Fibroblast of the aortic adventitia (primary cell): ENCODE measurements at regions not wholly inside any gene's neighbourhood (a gene's known extent, or its start where the extent isn't known, plus 50 kb on each side); places are given as distances from the start of the nearest gene placed in this dataset.

ENCODE experiments used
- DNase-seq: peaks from one replicate; pipeline ENCODE4 v3.0.0-alpha.2; 2010; ENCODE audit warnings: low read depth
- H3K4me3 ChIP-seq: 2 replicates; pipeline ENCODE4 v1.5.1; 2011; ENCODE audit warnings: low read depth, mild to moderate bottlenecking, control low read depth, low read length, moderate library complexity
- TF ChIP-seq, protein P1 (sequence below): IDR thresholded peaks from 2 replicates; pipeline ENCODE4 v1.5.1; 2011; ENCODE audit warnings: mild to moderate bottlenecking, low read length, control low read depth, inconsistent platforms; ENCODE audit not compliant: insufficient read depth

DNA sequence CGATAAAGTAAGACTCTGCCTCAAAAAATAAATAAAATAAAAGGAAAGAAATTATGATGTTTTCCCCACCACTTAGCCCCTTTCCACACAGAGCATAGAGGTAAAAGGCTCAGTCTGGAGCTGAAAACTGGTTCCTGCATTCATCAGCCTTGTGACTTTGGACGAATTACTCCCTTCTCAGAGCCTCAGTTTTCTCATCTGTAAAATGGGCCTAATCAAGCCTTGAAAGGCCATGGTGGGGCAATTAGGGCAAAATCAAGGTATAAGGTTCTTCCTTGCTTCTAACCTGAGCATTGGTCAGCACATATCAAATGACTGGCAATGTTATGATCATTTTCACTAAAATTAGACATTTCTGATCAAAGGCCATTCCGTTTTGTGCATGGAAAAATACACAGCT lies 417.7 kb downstream of the MN1 start:
- H3K4me3 ChIP-seq = no peak overlapping the region
- TF ChIP-seq, protein P1, sequence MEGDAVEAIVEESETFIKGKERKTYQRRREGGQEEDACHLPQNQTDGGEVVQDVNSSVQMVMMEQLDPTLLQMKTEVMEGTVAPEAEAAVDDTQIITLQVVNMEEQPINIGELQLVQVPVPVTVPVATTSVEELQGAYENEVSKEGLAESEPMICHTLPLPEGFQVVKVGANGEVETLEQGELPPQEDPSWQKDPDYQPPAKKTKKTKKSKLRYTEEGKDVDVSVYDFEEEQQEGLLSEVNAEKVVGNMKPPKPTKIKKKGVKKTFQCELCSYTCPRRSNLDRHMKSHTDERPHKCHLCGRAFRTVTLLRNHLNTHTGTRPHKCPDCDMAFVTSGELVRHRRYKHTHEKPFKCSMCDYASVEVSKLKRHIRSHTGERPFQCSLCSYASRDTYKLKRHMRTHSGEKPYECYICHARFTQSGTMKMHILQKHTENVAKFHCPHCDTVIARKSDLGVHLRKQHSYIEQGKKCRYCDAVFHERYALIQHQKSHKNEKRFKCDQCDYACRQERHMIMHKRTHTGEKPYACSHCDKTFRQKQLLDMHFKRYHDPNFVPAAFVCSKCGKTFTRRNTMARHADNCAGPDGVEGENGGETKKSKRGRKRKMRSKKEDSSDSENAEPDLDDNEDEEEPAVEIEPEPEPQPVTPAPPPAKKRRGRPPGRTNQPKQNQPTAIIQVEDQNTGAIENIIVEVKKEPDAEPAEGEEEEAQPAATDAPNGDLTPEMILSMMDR = no peak

DNA sequence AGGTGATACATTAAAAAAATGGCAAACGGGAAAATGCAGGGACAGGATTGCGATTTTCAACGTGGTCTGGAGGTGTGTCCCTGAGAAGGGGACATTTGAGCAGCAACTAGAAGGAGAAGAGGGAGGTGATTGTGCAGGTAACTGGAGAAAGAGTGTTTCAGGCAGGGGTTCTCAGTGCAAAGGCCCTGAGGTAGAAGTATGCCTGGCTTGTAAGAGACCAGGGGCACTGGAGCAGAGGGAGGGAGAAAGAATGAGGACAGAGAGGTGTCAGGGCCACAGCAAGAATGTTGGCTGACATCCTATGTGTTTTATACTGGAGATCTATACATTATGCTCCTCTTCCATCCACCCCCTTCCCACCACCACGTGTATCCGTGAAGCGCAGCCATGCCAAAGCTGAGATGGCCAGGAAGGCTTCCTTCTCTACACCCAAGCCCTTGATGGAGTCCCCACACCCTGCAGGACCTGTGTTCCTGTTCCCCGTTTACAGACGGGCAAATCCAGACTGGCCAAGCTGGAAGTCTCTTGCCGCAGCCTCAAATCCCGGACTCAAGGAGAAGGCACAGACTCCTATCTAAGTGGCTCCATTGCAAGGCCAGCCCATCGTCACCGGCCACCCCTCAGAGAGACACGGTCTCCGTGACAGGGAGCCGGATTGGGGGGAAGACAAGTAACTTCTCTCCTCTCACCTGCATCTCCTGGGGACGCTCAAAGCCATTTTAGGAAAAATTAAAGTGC lies 416.1 kb downstream of the MN1 start:
- TF ChIP-seq, protein P1 = no peak
- H3K4me3 ChIP-seq = no peak overlapping the region
- no peak for DNase-seq

More for the DNA sequence above, 417.7 kb downstream of the MN1 start:
- DNase-seq = no peak

DNA sequence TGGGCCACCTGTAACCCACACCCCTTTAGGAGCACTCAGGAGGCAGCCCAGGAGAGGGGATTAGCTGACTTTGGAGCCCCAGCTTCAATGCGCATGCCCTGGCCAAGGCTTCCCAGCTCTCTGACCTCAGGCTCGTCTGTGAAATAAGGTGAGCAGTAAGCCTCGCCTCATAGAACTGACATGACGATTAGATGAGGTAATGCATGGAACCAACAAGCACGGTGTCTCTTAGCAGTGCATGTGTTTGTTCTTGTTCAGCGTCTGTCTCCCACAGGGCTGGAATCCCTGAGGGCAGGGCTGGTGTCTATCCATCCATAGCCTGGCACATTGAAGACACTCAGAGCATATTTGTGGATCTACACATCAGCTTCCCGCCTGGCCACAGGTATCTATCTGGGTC lies 415.4 kb downstream of the MN1 start:
- DNase-seq = no peak
- TF ChIP-seq, protein P1 = no peak
- no peak overlapping the region for H3K4me3 ChIP-seq

DNA sequence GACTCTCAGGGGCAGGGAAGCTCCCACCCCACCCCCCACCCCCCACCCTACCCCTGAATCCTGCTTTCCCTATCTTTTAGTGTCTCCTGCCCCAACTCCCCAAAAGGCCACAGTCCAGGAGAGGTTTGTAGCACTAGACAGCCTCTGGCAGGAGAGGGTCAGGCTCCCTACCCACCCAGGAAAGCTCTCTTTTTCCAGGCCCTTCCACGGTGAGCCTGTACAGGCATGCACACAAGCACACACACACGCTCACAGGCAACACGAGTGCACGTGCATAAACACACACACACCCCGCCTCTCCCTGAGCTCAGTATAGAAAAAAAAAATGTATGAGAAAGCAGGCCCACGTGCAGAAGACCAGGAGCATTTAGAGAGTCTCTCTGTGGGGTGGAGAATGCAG lies 414.0 kb downstream of the MN1 start:
- H3K4me3 ChIP-seq = no peak overlapping the region
- DNase-seq = no peak
- TF ChIP-seq, protein P1 = no peak

DNA sequence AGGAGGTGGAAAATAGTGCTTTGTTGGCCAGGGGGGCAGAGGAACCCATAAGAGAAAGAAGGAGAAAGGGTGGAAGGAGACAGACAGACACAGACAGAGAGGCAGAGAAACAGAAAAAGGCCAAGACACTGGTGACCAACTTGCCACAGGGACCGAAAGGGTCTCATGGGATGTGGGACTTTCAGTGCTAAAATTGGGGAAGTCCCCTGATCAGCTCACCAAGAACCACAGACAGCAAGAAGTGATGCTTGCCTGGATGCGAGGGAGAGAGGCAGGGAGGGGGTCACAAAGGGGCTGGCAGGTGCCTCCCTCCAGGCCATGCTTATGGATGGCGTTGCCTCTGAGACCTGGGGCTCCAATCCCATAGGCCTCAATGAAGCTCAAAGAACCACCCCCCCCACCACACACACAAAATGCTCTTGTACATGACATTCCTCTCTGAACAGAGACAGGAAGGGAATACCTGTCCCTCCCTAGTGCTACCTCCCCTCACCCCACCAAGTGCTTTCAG lies 413.4 kb downstream of the MN1 start:
- no peak for DNase-seq
- TF ChIP-seq, protein P1 = no peak

DNA sequence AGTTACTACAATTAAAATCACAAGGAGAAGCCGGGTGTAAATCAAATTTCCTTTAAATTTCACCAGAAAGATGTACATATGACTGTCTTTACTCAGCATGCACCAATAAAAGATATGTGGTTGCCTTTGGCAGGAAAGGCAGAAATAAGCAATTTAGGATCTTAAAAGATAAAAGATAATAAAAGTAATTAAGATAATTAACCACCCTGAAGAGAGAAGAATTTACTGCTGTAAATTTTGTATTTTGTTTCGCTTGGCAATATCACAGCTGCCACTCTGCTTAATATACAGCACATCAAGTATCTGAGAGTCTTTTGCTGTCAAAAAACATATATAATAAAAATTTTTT lies 411.9 kb downstream of the MN1 start:
- DNase-seq = no peak
- H3K4me3 ChIP-seq = no peak overlapping the region
- TF ChIP-seq, protein P1 = no peak

More for the DNA sequence above, 413.4 kb downstream of the MN1 start:
- no peak overlapping the region for H3K4me3 ChIP-seq
